ENCODE measurements at regions not wholly inside any gene's neighbourhood (a gene's known extent, or its start where the extent isn't known, plus 50 kb on each side); places are given as distances from the start of the nearest gene placed in this dataset.

DNA sequence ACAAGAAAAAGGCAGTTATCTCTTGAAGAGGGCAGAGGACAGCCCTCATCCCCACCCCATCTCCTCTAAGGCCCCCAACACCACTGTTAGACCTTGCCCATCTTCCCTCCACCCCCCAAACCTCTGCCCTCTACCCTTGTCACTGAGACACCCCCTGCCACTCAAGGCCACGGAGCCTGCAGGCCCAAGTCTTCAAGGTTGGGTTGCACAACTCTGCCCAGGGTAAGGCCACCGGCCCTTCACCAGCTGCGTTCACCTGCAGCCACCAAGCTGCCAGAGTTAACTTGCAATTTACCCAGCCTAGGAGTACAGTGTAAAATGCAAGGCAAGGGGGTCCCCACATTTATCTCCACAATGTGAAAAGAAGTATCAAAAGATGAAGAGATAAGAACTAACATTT, 128.7 kb upstream of the PKDCC start:
- Histone ChIP-seq H3K27ac (ENCODE audit: low read depth in 2 of 2, low read length in 2 of 2) (no peak overlapping the region), H3K4me3 (ENCODE audit: low read length in 2 of 2) (no peak overlapping the region), H3K27me3 (ENCODE audit: control insufficient read depth in 2 of 2, insufficient read depth in 2 of 2, low read length in 2 of 2) (no peaks in the 10 kb centered on the region), H3K9me3 (ENCODE audit: control insufficient read depth in 2 of 2, low read length in 2 of 2) (no peaks in the 10 kb centered on the region), H3K36me3 (ENCODE audit: control insufficient read depth in 2 of 2, insufficient read depth in 2 of 2, low read length in 2 of 2) (no peaks in the 10 kb centered on the region), H3K4me1 (ENCODE audit: control insufficient read depth in 2 of 2, insufficient read depth in 2 of 2, low read length in 2 of 2) (no peaks in the 10 kb centered on the region), H3K9ac (ENCODE audit: low read depth in 1 of 2, low read length in 2 of 2) (no peak overlapping the region)

DNA sequence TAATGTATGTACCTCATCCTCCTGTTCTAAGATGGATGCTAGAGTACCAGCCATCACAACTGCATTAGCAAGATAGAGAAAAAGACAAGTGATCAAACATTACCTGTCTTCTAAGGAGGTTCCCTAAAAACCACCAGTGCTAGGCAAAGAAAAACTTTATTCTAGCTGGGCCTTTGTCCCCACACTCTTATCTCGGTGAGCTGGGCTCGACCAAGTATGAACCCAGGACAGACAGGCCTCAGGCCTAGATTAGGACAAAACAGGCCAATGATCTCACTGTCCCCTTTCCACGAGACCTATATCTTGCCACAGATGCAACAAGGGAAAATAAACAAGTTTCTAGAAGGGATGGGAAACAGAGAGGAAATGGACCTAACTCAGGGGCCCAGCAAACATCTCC, 127.6 kb upstream of the PKDCC start:
- H3K4me3 ChIP-seq (ENCODE audit: low read length in 2 of 2): no peak overlapping the region
- H3K36me3 ChIP-seq (ENCODE audit: control insufficient read depth in 2 of 2, insufficient read depth in 2 of 2, low read length in 2 of 2): no peaks in the 10 kb centered on the region
- H3K27ac ChIP-seq (ENCODE audit: low read depth in 2 of 2, low read length in 2 of 2): no peak overlapping the region
- no peaks in the 10 kb centered on the region for H3K27me3 ChIP-seq (ENCODE audit: control insufficient read depth in 2 of 2, insufficient read depth in 2 of 2, low read length in 2 of 2)
- no peak overlapping the region for H3K9ac ChIP-seq (ENCODE audit: low read depth in 1 of 2, low read length in 2 of 2)
- no peaks in the 10 kb centered on the region for H3K4me1 ChIP-seq (ENCODE audit: control insufficient read depth in 2 of 2, insufficient read depth in 2 of 2, low read length in 2 of 2)
- H3K9me3 ChIP-seq (ENCODE audit: control insufficient read depth in 2 of 2, low read length in 2 of 2): no peaks in the 10 kb centered on the region

GRCh38 chr2:41920812-41921211, 127.0 kb upstream of the PKDCC start:
- H3K27me3 ChIP-seq (ENCODE audit: control insufficient read depth in 2 of 2, insufficient read depth in 2 of 2, low read length in 2 of 2): no peaks in the 10 kb centered on the region
- no peak overlapping the region for H3K4me3 ChIP-seq (ENCODE audit: low read length in 2 of 2)
- H3K4me1 ChIP-seq (ENCODE audit: control insufficient read depth in 2 of 2, insufficient read depth in 2 of 2, low read length in 2 of 2): no peaks in the 10 kb centered on the region
- H3K9me3 ChIP-seq (ENCODE audit: control insufficient read depth in 2 of 2, low read length in 2 of 2): no peaks in the 10 kb centered on the region
- no peak overlapping the region for H3K27ac ChIP-seq (ENCODE audit: low read depth in 2 of 2, low read length in 2 of 2)
- no peak overlapping the region for H3K9ac ChIP-seq (ENCODE audit: low read depth in 1 of 2, low read length in 2 of 2)
- H3K36me3 ChIP-seq (ENCODE audit: control insufficient read depth in 2 of 2, insufficient read depth in 2 of 2, low read length in 2 of 2): no peaks in the 10 kb centered on the region

- Histone ChIP-seq H3K36me3 (ENCODE audit: control insufficient read depth in 2 of 2, insufficient read depth in 2 of 2, low read length in 2 of 2) (no peaks in the 10 kb centered on the region), H3K27me3 (ENCODE audit: control insufficient read depth in 2 of 2, insufficient read depth in 2 of 2, low read length in 2 of 2) (no peaks in the 10 kb centered on the region), H3K9me3 (ENCODE audit: control insufficient read depth in 2 of 2, low read length in 2 of 2) (no peaks in the 10 kb centered on the region), H3K4me1 (ENCODE audit: control insufficient read depth in 2 of 2, insufficient read depth in 2 of 2, low read length in 2 of 2) (no peaks in the 10 kb centered on the region), H3K9ac (ENCODE audit: low read depth in 1 of 2, low read length in 2 of 2) (no peak overlapping the region), H3K27ac (ENCODE audit: low read depth in 2 of 2, low read length in 2 of 2) (no peak overlapping the region), H3K4me3 (ENCODE audit: low read length in 2 of 2) (no peak overlapping the region)
These were observed 125.6 kb upstream of the PKDCC start for GRCh38 chr2:41922177-41922576.

GRCh38 chr2:41923156-41923786, 124.5 kb upstream of the PKDCC start:
- no peaks in the 10 kb centered on the region for H3K4me1 ChIP-seq (ENCODE audit: control insufficient read depth in 2 of 2, insufficient read depth in 2 of 2, low read length in 2 of 2)

DNA sequence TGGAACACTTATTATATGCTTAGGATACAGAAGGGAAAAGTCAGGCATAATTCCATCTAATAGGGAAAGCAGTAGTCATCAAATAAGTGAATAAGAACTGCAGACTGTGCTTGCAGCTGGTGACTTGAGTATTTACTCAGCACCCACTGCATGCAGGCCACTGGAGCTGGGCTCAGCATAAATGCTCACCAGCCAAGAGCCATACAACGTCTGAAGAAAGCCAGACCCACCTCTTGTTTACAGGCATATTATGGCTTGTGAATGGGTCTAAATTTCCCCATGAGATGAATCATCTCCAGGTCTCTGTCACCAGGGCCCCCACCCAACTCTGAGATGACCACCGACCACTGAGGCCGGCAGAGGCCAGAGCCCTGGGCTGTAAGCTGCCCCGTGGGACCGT, 123.8 kb upstream of the PKDCC start:
- no peaks in the 10 kb centered on the region for H3K27me3 ChIP-seq (ENCODE audit: control insufficient read depth in 2 of 2, insufficient read depth in 2 of 2, low read length in 2 of 2)
- no peaks in the 10 kb centered on the region for H3K4me1 ChIP-seq (ENCODE audit: control insufficient read depth in 2 of 2, insufficient read depth in 2 of 2, low read length in 2 of 2)
- no peak overlapping the region for H3K9ac ChIP-seq (ENCODE audit: low read depth in 1 of 2, low read length in 2 of 2)
- no peak overlapping the region for H3K4me3 ChIP-seq (ENCODE audit: low read length in 2 of 2)
- no peak overlapping the region for H3K27ac ChIP-seq (ENCODE audit: low read depth in 2 of 2, low read length in 2 of 2)
- H3K9me3 ChIP-seq (ENCODE audit: control insufficient read depth in 2 of 2, low read length in 2 of 2): no peaks in the 10 kb centered on the region
- no peaks in the 10 kb centered on the region for H3K36me3 ChIP-seq (ENCODE audit: control insufficient read depth in 2 of 2, insufficient read depth in 2 of 2, low read length in 2 of 2)

More at GRCh38 chr2:41923156-41923786, 124.5 kb upstream of the PKDCC start:
- no peak overlapping the region for H3K9ac ChIP-seq (ENCODE audit: low read depth in 1 of 2, low read length in 2 of 2)
- H3K27ac ChIP-seq (ENCODE audit: low read depth in 2 of 2, low read length in 2 of 2): no peak overlapping the region
- no peaks in the 10 kb centered on the region for H3K36me3 ChIP-seq (ENCODE audit: control insufficient read depth in 2 of 2, insufficient read depth in 2 of 2, low read length in 2 of 2)
- H3K27me3 ChIP-seq (ENCODE audit: control insufficient read depth in 2 of 2, insufficient read depth in 2 of 2, low read length in 2 of 2): no peaks in the 10 kb centered on the region
- H3K4me3 ChIP-seq (ENCODE audit: low read length in 2 of 2): no peak overlapping the region
- H3K9me3 ChIP-seq (ENCODE audit: control insufficient read depth in 2 of 2, low read length in 2 of 2): no peaks in the 10 kb centered on the region

DNA sequence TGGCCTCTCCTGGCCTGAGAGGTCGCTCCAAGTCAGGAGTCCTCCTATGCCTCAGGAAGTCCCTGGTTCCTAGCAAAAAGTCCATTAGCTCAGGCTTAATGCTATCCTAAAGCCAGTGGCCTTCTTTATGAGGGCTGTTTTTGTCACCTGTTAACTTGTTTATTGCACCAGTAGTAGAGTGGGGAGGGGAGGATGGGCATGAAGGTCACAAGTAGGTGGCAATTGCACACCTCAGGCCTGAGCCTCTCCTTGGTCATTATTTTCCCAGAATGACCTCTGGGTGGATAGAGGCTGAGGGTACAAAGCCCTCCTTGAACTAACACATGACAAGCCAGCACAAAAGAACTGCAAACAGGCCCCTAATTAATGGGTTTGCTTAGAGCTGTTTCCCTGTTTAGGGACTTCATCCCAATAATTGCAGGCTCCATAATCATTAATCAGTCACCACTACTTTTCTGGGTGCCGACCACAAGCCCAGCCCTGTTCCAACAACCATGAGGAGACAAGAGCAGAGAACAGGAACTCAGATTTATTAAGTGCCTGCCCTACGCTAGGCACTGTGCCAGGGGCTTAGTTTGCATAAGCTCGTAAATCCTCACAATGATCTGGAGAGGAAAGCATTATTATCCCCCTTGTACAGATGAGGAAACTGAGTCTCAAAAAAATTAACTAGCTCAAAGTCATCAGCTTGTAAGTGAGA, 123.0 kb upstream of the PKDCC start:
- Histone ChIP-seq H3K27ac (ENCODE audit: low read depth in 2 of 2, low read length in 2 of 2) (no peak overlapping the region), H3K36me3 (ENCODE audit: control insufficient read depth in 2 of 2, insufficient read depth in 2 of 2, low read length in 2 of 2) (no peaks in the 10 kb centered on the region), H3K4me3 (ENCODE audit: low read length in 2 of 2) (no peak overlapping the region), H3K27me3 (ENCODE audit: control insufficient read depth in 2 of 2, insufficient read depth in 2 of 2, low read length in 2 of 2) (no peaks in the 10 kb centered on the region), H3K9ac (ENCODE audit: low read depth in 1 of 2, low read length in 2 of 2) (no peak overlapping the region), H3K9me3 (ENCODE audit: control insufficient read depth in 2 of 2, low read length in 2 of 2) (no peaks in the 10 kb centered on the region), H3K4me1 (ENCODE audit: control insufficient read depth in 2 of 2, insufficient read depth in 2 of 2, low read length in 2 of 2) (no peaks in the 10 kb centered on the region)

DNA sequence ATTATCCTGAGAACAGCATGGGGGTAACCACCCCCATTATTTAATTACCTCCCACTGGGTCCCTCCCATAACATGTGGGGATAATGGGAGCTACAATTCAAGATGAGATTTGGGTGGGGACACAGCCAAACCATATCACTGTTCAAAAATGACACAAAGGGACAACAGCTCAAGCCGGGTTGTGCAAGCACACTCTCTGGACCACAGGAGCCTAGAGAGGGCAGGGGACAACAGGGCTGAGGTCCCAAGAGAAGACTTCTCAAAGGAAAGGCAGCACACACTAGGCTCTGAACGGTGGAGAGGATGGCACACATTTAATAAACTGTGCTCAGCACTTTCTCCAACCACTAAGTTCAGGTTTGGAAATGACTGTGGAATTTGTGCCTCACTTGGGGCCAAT, 122.1 kb upstream of the PKDCC start:
- Histone ChIP-seq H3K9me3 (ENCODE audit: control insufficient read depth in 2 of 2, low read length in 2 of 2) (no peaks in the 10 kb centered on the region), H3K4me1 (ENCODE audit: control insufficient read depth in 2 of 2, insufficient read depth in 2 of 2, low read length in 2 of 2) (no peaks in the 10 kb centered on the region), H3K27ac (ENCODE audit: low read depth in 2 of 2, low read length in 2 of 2) (no peak overlapping the region), H3K36me3 (ENCODE audit: control insufficient read depth in 2 of 2, insufficient read depth in 2 of 2, low read length in 2 of 2) (no peaks in the 10 kb centered on the region), H3K9ac (ENCODE audit: low read depth in 1 of 2, low read length in 2 of 2) (no peak overlapping the region), H3K4me3 (ENCODE audit: low read length in 2 of 2) (no peak overlapping the region), H3K27me3 (ENCODE audit: control insufficient read depth in 2 of 2, insufficient read depth in 2 of 2, low read length in 2 of 2) (no peaks in the 10 kb centered on the region)

GRCh38 chr2:41926614-41927580, 120.9 kb upstream of the PKDCC start:
- Histone ChIP-seq H3K4me1 (ENCODE audit: control insufficient read depth in 2 of 2, insufficient read depth in 2 of 2, low read length in 2 of 2) (no peaks in the 10 kb centered on the region), H3K9ac (ENCODE audit: low read depth in 1 of 2, low read length in 2 of 2) (no peak overlapping the region), H3K27me3 (ENCODE audit: control insufficient read depth in 2 of 2, insufficient read depth in 2 of 2, low read length in 2 of 2) (no peaks in the 10 kb centered on the region), H3K9me3 (ENCODE audit: control insufficient read depth in 2 of 2, low read length in 2 of 2) (no peaks in the 10 kb centered on the region), H3K36me3 (ENCODE audit: control insufficient read depth in 2 of 2, insufficient read depth in 2 of 2, low read length in 2 of 2) (no peaks in the 10 kb centered on the region), H3K4me3 (ENCODE audit: low read length in 2 of 2) (no peak overlapping the region), H3K27ac (ENCODE audit: low read depth in 2 of 2, low read length in 2 of 2) (peak overlapping the region in 1 of 2 donors; percentile 33)

All from mucosa of rectum (tissue), 2 donors.